Colonic mucosa (tissue), 4 donors: ENCODE measurements at regions not wholly inside any gene's neighbourhood (a gene's known extent, or its start where the extent isn't known, plus 50 kb on each side); places are given as distances from the start of the nearest gene placed in this dataset.

Experiments
- DNase-seq: peaks from one replicate; pipeline ENCODE4 v3.0.0-alpha.2; 2020
- H3K27ac ChIP-seq: fragments of 200-600 bp; one replicate; pipeline ENCODE4 v1.8.0; 2021
- H3K27me3 ChIP-seq: fragments of 200-600 bp; one replicate; pipeline ENCODE4 v1.8.0; 2021
- H3K36me3 ChIP-seq: fragments of 200-600 bp; one replicate; pipeline ENCODE4 v1.8.0; 2021
- H3K4me1 ChIP-seq: fragments of 200-600 bp; one replicate; pipeline ENCODE4 v1.8.0; 2021; ENCODE audit warnings: mild to moderate bottlenecking
- H3K4me3 ChIP-seq: fragments of 200-600 bp; one replicate; pipeline ENCODE4 v1.8.0; 2021
- H3K9ac ChIP-seq, 2 donors: one replicate each; pipeline ENCODE4 v1.7.0; 2013; ENCODE audit warnings: control low read depth in 2 of 2, low read depth in 2 of 2, low read length in 2 of 2
- H3K9me3 ChIP-seq: fragments of 200-600 bp; one replicate; pipeline ENCODE4 v1.8.0; 2021
- intact Hi-C: fragments of 100-400 bp; cut with DNase I; formaldehyde crosslinking; loops from one replicate; pipeline ENCODE4 v1.14.1; 2022
- TF ChIP-seq, protein P1 (sequence below): fragments of 200-600 bp; IDR thresholded peaks from one replicate; pipeline ENCODE4 v1.8.0; 2022; ENCODE audit warnings: antibody characterized with exemption, mild to moderate bottlenecking
- donor health status: healthy.
- donor health status: DM: no; HTN: no; CAD: no.
- donor health status: DM: no; HTN: no; CAD: no.

- Histone ChIP-seq H3K27me3 (no peaks in the 10 kb centered on the region), H3K9me3 (no peaks in the 10 kb centered on the region), H3K9ac (no peak overlapping the region), H3K4me1 (no peaks in the 10 kb centered on the region), H3K36me3 (no peaks in the 10 kb centered on the region), H3K4me3 (no peak overlapping the region), H3K27ac (no peak overlapping the region)
- intact Hi-C loops, result no loop called here
- DNase-seq, result no peak
- TF ChIP-seq, protein P1, sequence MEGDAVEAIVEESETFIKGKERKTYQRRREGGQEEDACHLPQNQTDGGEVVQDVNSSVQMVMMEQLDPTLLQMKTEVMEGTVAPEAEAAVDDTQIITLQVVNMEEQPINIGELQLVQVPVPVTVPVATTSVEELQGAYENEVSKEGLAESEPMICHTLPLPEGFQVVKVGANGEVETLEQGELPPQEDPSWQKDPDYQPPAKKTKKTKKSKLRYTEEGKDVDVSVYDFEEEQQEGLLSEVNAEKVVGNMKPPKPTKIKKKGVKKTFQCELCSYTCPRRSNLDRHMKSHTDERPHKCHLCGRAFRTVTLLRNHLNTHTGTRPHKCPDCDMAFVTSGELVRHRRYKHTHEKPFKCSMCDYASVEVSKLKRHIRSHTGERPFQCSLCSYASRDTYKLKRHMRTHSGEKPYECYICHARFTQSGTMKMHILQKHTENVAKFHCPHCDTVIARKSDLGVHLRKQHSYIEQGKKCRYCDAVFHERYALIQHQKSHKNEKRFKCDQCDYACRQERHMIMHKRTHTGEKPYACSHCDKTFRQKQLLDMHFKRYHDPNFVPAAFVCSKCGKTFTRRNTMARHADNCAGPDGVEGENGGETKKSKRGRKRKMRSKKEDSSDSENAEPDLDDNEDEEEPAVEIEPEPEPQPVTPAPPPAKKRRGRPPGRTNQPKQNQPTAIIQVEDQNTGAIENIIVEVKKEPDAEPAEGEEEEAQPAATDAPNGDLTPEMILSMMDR, result no peak
These were observed 145.9 kb upstream of the VASH1 start for GRCh38 chr14:76615331-76615730.

DNA sequence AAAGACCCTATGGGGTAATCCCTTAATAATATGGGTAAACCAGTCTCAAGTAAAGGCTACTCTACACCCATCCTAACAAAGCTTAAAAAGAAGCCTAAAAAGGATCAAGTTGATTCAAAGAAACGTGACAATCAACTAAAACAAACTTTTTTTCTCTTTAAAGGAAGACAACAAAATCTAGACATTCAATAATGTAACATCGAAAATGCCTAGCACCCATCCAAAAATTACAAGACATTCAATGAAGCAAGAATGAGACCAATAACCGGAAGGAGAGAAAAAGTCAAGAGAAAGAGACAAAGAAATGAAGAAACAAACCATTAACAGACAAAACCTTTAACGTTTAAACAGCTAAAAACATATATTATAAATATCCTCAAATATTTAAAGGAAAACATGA is 143.8 kb upstream of the VASH1 start:
- DNase-seq, result no peak
- TF ChIP-seq, protein P1, result no peak
- H3K27ac ChIP-seq, result no peak overlapping the region
- intact Hi-C loops, result no loop called here
- H3K4me1 ChIP-seq, result no peaks in the 10 kb centered on the region
- H3K27me3 ChIP-seq, result no peaks in the 10 kb centered on the region
- H3K9me3 ChIP-seq, result no peaks in the 10 kb centered on the region
- no peaks in the 10 kb centered on the region for H3K36me3 ChIP-seq
- H3K4me3 ChIP-seq, result no peak overlapping the region
- no peak overlapping the region for H3K9ac ChIP-seq

GRCh38 chr14:76636602-76637001 is 124.7 kb upstream of the VASH1 start:
- no peaks in the 10 kb centered on the region for H3K27me3 ChIP-seq
- no peaks in the 10 kb centered on the region for H3K4me1 ChIP-seq
- TF ChIP-seq, protein P1, result no peak
- no peaks in the 10 kb centered on the region for H3K36me3 ChIP-seq
- H3K9me3 ChIP-seq, result no peaks in the 10 kb centered on the region
- intact Hi-C loops, result no loop called here
- no peak for DNase-seq
- no peak overlapping the region for H3K9ac ChIP-seq
- H3K4me3 ChIP-seq, result no peak overlapping the region
- H3K27ac ChIP-seq, result no peak overlapping the region

DNA sequence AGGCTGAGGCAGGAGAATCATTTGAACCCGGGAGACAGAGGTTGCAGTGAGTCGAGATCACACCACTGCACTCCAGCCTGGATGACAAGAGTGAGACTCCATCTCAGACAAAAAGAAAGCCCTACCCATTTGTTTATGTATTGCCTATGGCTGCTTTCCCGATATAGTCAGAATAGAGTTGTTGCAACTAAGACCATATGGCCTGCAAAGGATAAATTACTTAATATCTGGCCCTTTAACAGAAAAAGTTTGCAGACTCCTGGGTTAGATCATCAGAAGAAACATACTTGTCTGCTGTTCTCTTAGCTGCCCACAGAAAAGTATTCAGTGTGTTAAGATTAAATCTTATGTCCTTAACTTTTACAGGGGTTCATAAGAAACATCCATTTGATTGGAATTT is 122.4 kb upstream of the VASH1 start:
- no peaks in the 10 kb centered on the region for H3K4me1 ChIP-seq
- H3K27ac ChIP-seq, result no peak overlapping the region
- DNase-seq, result no peak
- no peak overlapping the region for H3K9ac ChIP-seq
- TF ChIP-seq, protein P1, result no peak
- intact Hi-C loops, result no loop called here
- H3K27me3 ChIP-seq, result no peaks in the 10 kb centered on the region
- no peaks in the 10 kb centered on the region for H3K36me3 ChIP-seq
- no peak overlapping the region for H3K4me3 ChIP-seq
- no peaks in the 10 kb centered on the region for H3K9me3 ChIP-seq

- intact Hi-C loops, result no loop called here
- Histone ChIP-seq H3K4me3 (no peak overlapping the region), H3K9ac (no peak overlapping the region), H3K4me1 (no peaks in the 10 kb centered on the region), H3K27ac (no peak overlapping the region), H3K36me3 (no peaks in the 10 kb centered on the region), H3K9me3 (no peaks in the 10 kb centered on the region), H3K27me3 (no peaks in the 10 kb centered on the region)
- TF ChIP-seq, protein P1, result no peak
- no peak for DNase-seq
These were observed 121.5 kb upstream of the VASH1 start for GRCh38 chr14:76639606-76640229.
